ENCODE measurements at regions not wholly inside any gene's neighbourhood (a gene's known extent, or its start where the extent isn't known, plus 50 kb on each side); places are given as distances from the start of the nearest gene placed in this dataset.

- no CpG with 5 or more reads among the region's 4 CpGs for WGBS (ENCODE audit: extremely low coverage, insufficient read length, low lambda C conversion rate)
Measured at GRCh38 chr3:160092760-160093159, 104.1 kb downstream of the IL12A start.

More at GRCh38 chr3:160092760-160093159, 104.1 kb downstream of the IL12A start:
- Histone ChIP-seq H3K79me1 (ENCODE audit: insufficient read depth, low read depth, low read length, poor library complexity, severe bottlenecking) (no peaks in the 10 kb centered on the region), H3K18ac (ENCODE audit: insufficient read length, low read depth, low read length) (no peak overlapping the region), H4K5ac (ENCODE audit: insufficient read length, low read depth, low read length) (no peak overlapping the region), H2AFZ (ENCODE audit: low read length) (no peak overlapping the region), H2BK20ac (ENCODE audit: low read depth, low read length, poor library complexity, severe bottlenecking) (no peak overlapping the region), H3K56ac (ENCODE audit: insufficient read length, low read depth, low read length) (no peak overlapping the region), H2BK15ac (ENCODE audit: low read depth, low read length) (no peak overlapping the region), H4K91ac (ENCODE audit: insufficient read length, low read depth, low read length) (no peak overlapping the region), H3K27ac (ENCODE audit: insufficient read length, low read depth, low read length) (no peak overlapping the region), H3K9ac (ENCODE audit: extremely low read depth, insufficient read length, low read length) (no peak overlapping the region), H2BK120ac (ENCODE audit: low read depth, low read length, poor library complexity, severe bottlenecking) (no peak overlapping the region), H2BK5ac (ENCODE audit: insufficient read length, low read length) (no peak overlapping the region), H4K20me1 (ENCODE audit: control insufficient read depth, insufficient read depth, insufficient read length) (no peaks in the 10 kb centered on the region), H4K8ac (replicated peaks; ENCODE audit: insufficient read length, low read depth, low read length) (no peak overlapping the region), H2BK12ac (ENCODE audit: insufficient read length, low read depth, low read length) (no peak overlapping the region), H2AK5ac (ENCODE audit: insufficient read length, low read length) (no peak overlapping the region), H3K9me3 (ENCODE audit: control insufficient read depth, low read depth, low read length) (no peaks in the 10 kb centered on the region), H3K23ac (ENCODE audit: insufficient read length, low read depth, low read length) (no peak overlapping the region), H3K14ac (ENCODE audit: insufficient read depth, low read length) (no peak overlapping the region), H3K4ac (ENCODE audit: low read depth, low read length) (no peak overlapping the region), H3T11ph (ENCODE audit: low read length) (no peak overlapping the region), H3K4me2 (ENCODE audit: insufficient read depth, insufficient read length, low read length) (no peak overlapping the region), H3K79me2 (ENCODE audit: insufficient read depth, low read length) (no peaks in the 10 kb centered on the region), H3K23me2 (ENCODE audit: insufficient read length, low read depth, low read length, poor library complexity, severe bottlenecking) (no peaks in the 10 kb centered on the region), H3K27me3 (ENCODE audit: insufficient read depth, low read length) (no peaks in the 10 kb centered on the region), H3K4me1 (ENCODE audit: insufficient read depth, low read length) (no peaks in the 10 kb centered on the region)
- Mint-ChIP-seq H3K4me3 (no peak overlapping the region), H3K4me1 (no peaks in the 10 kb centered on the region), H3K36me3 (ENCODE audit: insufficient read depth in 1 of 3, low read depth in 3 of 3) (no peaks in the 10 kb centered on the region), H3K27ac (no peak overlapping the region), H3K27me3 (ENCODE audit: low read depth) (no peaks in the 10 kb centered on the region), H3K9me3 (no peaks in the 10 kb centered on the region)
- no peak for DNase-seq
- no peak for TF ChIP-seq CTCF (conservative IDR thresholded peaks at IDR 0.05)
